SK-N-SH (cell line): ENCODE measurements at regions not wholly inside any gene's neighbourhood (a gene's known extent, or its start where the extent isn't known, plus 50 kb on each side); places are given as distances from the start of the nearest gene placed in this dataset.

Experiments used
- CTCF ChIA-PET: fragments of 300-600, 350-600 bp; formaldehyde crosslinking; extraction: SDS; loops from one replicate; lab custom pipeline; 2021; lab: Yijun Ruan, JAX
- POLR2A ChIA-PET: fragments of 350-600 bp; sonication (Branson Sonifier 250); formaldehyde crosslinking; extraction: SDS; loops from one replicate; lab custom pipeline; 2020; ENCODE audit warnings: antibody characterized with exemption, inconsistent platforms; lab: Yijun Ruan, JAX
- DNase-seq: peaks from one replicate; pipeline ENCODE4 v3.0.0; 2012
- H2AFZ ChIP-seq: fragments of 200-600 bp; sonication (generic); 2 replicates; pipeline ENCODE4 v1.8.1; 2016; ENCODE audit warnings: antibody characterized with exemption, mild to moderate bottlenecking, low read depth
- H3F3A ChIP-seq: fragments of 200-600 bp; sonication (generic); replicated peaks from 2 replicates; pipeline ENCODE3; 2016; ENCODE audit warnings: antibody characterized with exemption, mild to moderate bottlenecking; ENCODE audit not compliant: insufficient read depth
- H3K27ac ChIP-seq, 2 experiments: fragments of 200-500 bp in 1 of 2; fragments of 200-600 bp in 1 of 2; sonication (Bioruptor generic) in 1 of 2; sonication (generic), shearing (Covaris generic) in 1 of 2; 2 replicates each; pipeline versions ENCODE4 v1.5.1 to v1.6.1; 2014 to 2016; ENCODE audit warnings: low read depth in 2 of 2, inconsistent platforms in 1 of 2, low read length in 1 of 2, mild to moderate bottlenecking in 1 of 2, mixed read lengths in 1 of 2
- H3K27me3 ChIP-seq: fragments of 200-600 bp; sonication (generic), shearing (Covaris generic); 2 replicates; pipeline ENCODE4 v1.6.1; 2016; ENCODE audit warnings: mixed run types; ENCODE audit not compliant: insufficient read depth
- H3K36me3 ChIP-seq, 2 experiments: fragments of 200-500 bp in 1 of 2; fragments of 200-600 bp in 1 of 2; sonication (Bioruptor generic) in 1 of 2; sonication (generic) in 1 of 2; replicated peaks in 1 of 2; 2 replicates each; pipeline versions ENCODE3 to v1.5.1; 2014 to 2016; ENCODE audit warnings: low read length in 1 of 2, mild to moderate bottlenecking in 1 of 2; ENCODE audit not compliant: insufficient read depth in 2 of 2, control insufficient read depth in 1 of 2
- H3K4me1 ChIP-seq, 2 experiments: fragments of 200-500 bp in 1 of 2; fragments of 200-600 bp in 1 of 2; sonication (Bioruptor generic) in 1 of 2; sonication (generic), shearing (Covaris generic) in 1 of 2; 2 replicates each; pipeline versions ENCODE4 v1.5.1 to v1.6.1; 2014 to 2016; ENCODE audit warnings: low read depth in 1 of 2, low read length in 1 of 2, mixed run types in 1 of 2; ENCODE audit not compliant: insufficient read depth in 2 of 2, control insufficient read depth in 1 of 2
- H3K4me2 ChIP-seq: fragments of 200-600 bp; sonication (generic), shearing (Covaris generic); 2 replicates; pipeline ENCODE4 v1.6.1; 2017; ENCODE audit warnings: mixed run types
- H3K4me3 ChIP-seq, 2 experiments: fragments of 200-500 bp in 1 of 2; fragments of 200-600 bp in 1 of 2; sonication (Bioruptor generic) in 1 of 2; sonication (generic), shearing (Covaris generic) in 1 of 2; 2 replicates each; pipeline versions ENCODE4 v1.5.1 to v1.8.1; 2014 to 2016; ENCODE audit warnings: low read depth in 2 of 2, inconsistent platforms in 1 of 2, low read length in 1 of 2, mild to moderate bottlenecking in 1 of 2, mixed read lengths in 1 of 2, moderate library complexity in 1 of 2
- H3K79me2 ChIP-seq: fragments of 200-600 bp; sonication (generic); 2 replicates; pipeline ENCODE4 v1.8.1; 2017; ENCODE audit warnings: mild to moderate bottlenecking; ENCODE audit not compliant: insufficient read depth
- H3K9ac ChIP-seq: fragments of 200-600 bp; sonication (generic); 2 replicates; pipeline ENCODE4 v1.6.1; 2017; ENCODE audit warnings: mixed run types
- H3K9me2 ChIP-seq: fragments of 200-600 bp; sonication (generic); 2 replicates; pipeline ENCODE4 v1.6.1; 2017; ENCODE audit warnings: mixed run types
- H3K9me3 ChIP-seq: fragments of 200-600 bp; sonication (generic); 2 replicates; pipeline ENCODE4 v1.6.1; 2017; ENCODE audit warnings: mixed run types, mild to moderate bottlenecking, moderate library complexity
- H4K20me1 ChIP-seq: fragments of 200-600 bp; sonication (generic); 2 replicates; pipeline ENCODE4 v1.6.1; 2017; ENCODE audit warnings: mild to moderate bottlenecking, mixed run types; ENCODE audit not compliant: insufficient read depth
- ELF1 ChIP-seq: IDR thresholded peaks from 2 replicates; pipeline ENCODE4 v1.4.0; 2012
- EP300 ChIP-seq, 2 experiments: IDR thresholded peaks; 2 replicates each; pipeline versions ENCODE4 v1.4.0 to v1.6.1; 2012; ENCODE audit warnings: borderline replicate concordance in 1 of 2, low read depth in 1 of 2, low read length in 1 of 2
- FOSL2 ChIP-seq: IDR thresholded peaks from 2 replicates; pipeline ENCODE4 v1.4.0; 2012; ENCODE audit warnings: low read depth, mild to moderate bottlenecking, moderate library complexity, borderline replicate concordance
- GABPA ChIP-seq: IDR thresholded peaks from 2 replicates; pipeline ENCODE4 v1.4.0; 2012; ENCODE audit warnings: low read depth, mild to moderate bottlenecking
- MXI1 ChIP-seq: IDR thresholded peaks from 2 replicates; pipeline ENCODE4 v1.6.1; 2012; ENCODE audit warnings: mild to moderate bottlenecking, low read depth, low read length, improper control_type of control experiment
- NRF1 ChIP-seq: IDR thresholded peaks from 2 replicates; pipeline ENCODE4 v1.6.1; 2012; ENCODE audit warnings: low read depth, mild to moderate bottlenecking, low read length
- RAD21 ChIP-seq: IDR thresholded peaks from 2 replicates; pipeline ENCODE4 v1.6.1; 2012; ENCODE audit warnings: mild to moderate bottlenecking, low read length
- SIN3A ChIP-seq: IDR thresholded peaks from 2 replicates; pipeline ENCODE4 v1.6.1; 2012; ENCODE audit warnings: low read depth, mild to moderate bottlenecking, low read length, moderate library complexity, borderline replicate concordance
- SMC3 ChIP-seq: IDR thresholded peaks from 2 replicates; pipeline ENCODE4 v1.6.1; 2012; ENCODE audit warnings: low read depth, low read length, improper control_type of control experiment
- TCF12 ChIP-seq: IDR thresholded peaks from 2 replicates; pipeline ENCODE4 v1.4.0; 2012
- TEAD4 ChIP-seq: IDR thresholded peaks from 2 replicates; pipeline ENCODE4 v1.4.0; 2012; ENCODE audit warnings: mild to moderate bottlenecking, borderline replicate concordance; ENCODE audit not compliant: insufficient read depth
- WGBS: methylation state at CpG from one replicate; pipeline ENCODE4 v1.1.6; 2017; ENCODE audit warnings: low lambda C conversion rate; 5-methylcytosine and 5-hydroxymethylcytosine counted together
- TF ChIP-seq, protein P1 (sequence below): fragments of 200-600 bp; sonication (generic); IDR thresholded peaks from 2 replicates; pipeline ENCODE4 v1.6.1; 2017; ENCODE audit warnings: antibody characterized with exemption, mild to moderate bottlenecking, moderate library complexity
- TF ChIP-seq, protein P2 (sequence below): IDR thresholded peaks from 2 replicates; pipeline ENCODE4; 2012

DNA sequence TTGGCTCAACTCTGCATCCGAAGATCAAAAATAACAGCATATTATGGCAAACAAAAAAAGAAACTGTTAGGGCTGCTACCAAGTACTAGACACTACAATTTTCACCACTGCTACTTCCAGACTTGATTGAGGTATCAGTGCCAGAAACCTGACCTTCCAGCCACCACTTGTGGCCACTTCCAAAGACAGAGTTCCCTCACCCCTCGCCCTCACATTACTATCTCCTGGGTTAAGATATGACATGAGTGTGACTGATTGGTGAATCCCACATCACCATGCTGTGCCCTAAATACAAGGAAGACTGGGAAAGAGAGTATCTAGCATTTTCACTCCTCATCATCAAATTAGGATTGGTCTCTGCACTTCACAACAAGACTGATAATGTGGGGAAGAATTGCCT is 296.1 kb upstream of the NT5C1B start:
- no peak overlapping the region for H2AFZ ChIP-seq
- no peaks in the 10 kb centered on the region for H3K36me3 ChIP-seq
- no peak overlapping the region for H3K4me3 ChIP-seq
- TF ChIP-seq TEAD4 (no peak), ELF1 (no peak), FOSL2 (no peak), SMC3 (no peak), GABPA (no peak)
- TF ChIP-seq, all 33 proteins: peak for 0
- Histone ChIP-seq H3K4me1 (peaks cover 0 to 8% of the 10 kb centered on the region in 2 experiments; a peak in 1 of 4 replicates), H3F3A (no peaks in the 10 kb centered on the region), H3K4me2 (no peak overlapping the region), H3K27me3 (no peaks in the 10 kb centered on the region), H3K9me2 (no peaks in the 10 kb centered on the region), H3K9ac (no peak overlapping the region), H3K27ac (no peak overlapping the region), H4K20me1 (no peaks in the 10 kb centered on the region), H3K79me2 (no peaks in the 10 kb centered on the region), H3K9me3 (no peaks in the 10 kb centered on the region)
- WGBS, result 93% methylated on average over 2 of the region's 2 CpGs
- no peak for DNase-seq
- ChIA-PET POLR2A (no interaction called here), CTCF (no interaction called here)

DNA sequence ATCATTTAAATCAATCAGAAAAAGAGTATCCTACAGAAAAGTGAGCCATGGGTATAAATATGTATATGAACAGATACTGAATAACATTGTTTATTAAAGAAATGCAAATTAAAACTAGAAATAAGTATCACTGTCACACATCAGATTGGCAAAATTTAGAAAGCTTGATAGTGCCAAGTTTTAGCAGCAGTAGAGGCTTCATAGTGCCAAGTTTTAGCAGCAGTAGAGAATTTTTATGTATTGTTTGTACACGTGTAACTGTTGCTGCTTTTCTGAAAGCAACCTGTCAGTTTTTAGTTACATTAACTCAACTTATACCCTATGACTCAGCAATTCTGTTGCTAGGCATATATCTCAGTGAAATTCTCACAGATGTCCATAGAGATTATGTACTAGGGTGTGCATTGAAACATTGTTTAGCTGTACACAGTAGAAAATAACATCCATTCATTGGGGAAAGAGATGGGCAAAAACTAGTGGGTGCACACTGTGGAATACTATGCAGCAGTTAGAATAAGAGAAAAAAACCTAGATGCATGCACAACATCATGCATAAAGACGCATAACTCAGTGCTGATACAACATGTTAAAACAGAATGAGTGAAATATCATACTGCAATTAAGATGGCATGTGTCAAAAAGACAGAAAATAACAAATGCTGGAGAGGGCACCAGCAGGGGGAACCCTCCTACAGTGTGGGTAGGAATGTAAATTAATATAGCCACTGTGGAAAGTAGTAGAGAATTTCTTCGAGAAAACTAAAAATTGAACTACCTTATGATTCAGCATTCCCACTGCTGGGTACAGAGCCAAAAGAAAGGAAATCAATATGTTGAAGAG is 294.5 kb upstream of the NT5C1B start:
- H3K9ac ChIP-seq, result no peak overlapping the region
- H3K4me3 ChIP-seq, result no peak overlapping the region
- no peak overlapping the region for H3K4me2 ChIP-seq
- no peak for DNase-seq
- no peaks in the 10 kb centered on the region for H3K79me2 ChIP-seq
- H3K27ac ChIP-seq, result no peak overlapping the region
- TF ChIP-seq SMC3 (peak; percentile 33), FOSL2 (0 out of 2 replicates have a peak, but pooled peaks have one; percentile 12), EP300 (IDR thresholded peaks at IDR 0.05; ENCODE audit: borderline replicate concordance in 1 of 2, low read depth in 1 of 2, low read length in 1 of 2) (no peak), SIN3A (no peak), RAD21 (peak; percentile 41), TCF12 (peak; percentile 19; the same call in 1 of the 2 replicates), MXI1 (no peak), NRF1 (no peak)
- TF ChIP-seq, protein P1, sequence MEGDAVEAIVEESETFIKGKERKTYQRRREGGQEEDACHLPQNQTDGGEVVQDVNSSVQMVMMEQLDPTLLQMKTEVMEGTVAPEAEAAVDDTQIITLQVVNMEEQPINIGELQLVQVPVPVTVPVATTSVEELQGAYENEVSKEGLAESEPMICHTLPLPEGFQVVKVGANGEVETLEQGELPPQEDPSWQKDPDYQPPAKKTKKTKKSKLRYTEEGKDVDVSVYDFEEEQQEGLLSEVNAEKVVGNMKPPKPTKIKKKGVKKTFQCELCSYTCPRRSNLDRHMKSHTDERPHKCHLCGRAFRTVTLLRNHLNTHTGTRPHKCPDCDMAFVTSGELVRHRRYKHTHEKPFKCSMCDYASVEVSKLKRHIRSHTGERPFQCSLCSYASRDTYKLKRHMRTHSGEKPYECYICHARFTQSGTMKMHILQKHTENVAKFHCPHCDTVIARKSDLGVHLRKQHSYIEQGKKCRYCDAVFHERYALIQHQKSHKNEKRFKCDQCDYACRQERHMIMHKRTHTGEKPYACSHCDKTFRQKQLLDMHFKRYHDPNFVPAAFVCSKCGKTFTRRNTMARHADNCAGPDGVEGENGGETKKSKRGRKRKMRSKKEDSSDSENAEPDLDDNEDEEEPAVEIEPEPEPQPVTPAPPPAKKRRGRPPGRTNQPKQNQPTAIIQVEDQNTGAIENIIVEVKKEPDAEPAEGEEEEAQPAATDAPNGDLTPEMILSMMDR, result peak; percentile 58
- TF ChIP-seq, protein P2, sequence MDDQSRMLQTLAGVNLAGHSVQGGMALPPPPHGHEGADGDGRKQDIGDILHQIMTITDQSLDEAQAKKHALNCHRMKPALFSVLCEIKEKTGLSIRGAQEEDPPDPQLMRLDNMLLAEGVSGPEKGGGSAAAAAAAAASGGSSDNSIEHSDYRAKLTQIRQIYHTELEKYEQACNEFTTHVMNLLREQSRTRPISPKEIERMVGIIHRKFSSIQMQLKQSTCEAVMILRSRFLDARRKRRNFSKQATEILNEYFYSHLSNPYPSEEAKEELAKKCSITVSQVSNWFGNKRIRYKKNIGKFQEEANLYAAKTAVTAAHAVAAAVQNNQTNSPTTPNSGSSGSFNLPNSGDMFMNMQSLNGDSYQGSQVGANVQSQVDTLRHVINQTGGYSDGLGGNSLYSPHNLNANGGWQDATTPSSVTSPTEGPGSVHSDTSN, result 0 out of 2 replicates have a peak, but pooled peaks have one; percentile 2
- TF ChIP-seq, all 33 proteins: peak for 6
- WGBS, result 63% methylated on average over 3 of the region's 3 CpGs
- no peaks in the 10 kb centered on the region for H3K36me3 ChIP-seq
- no peaks in the 10 kb centered on the region for H3K27me3 ChIP-seq
- H2AFZ ChIP-seq, result no peak overlapping the region
- ChIA-PET CTCF (no interaction called here), POLR2A (no interaction called here)
- H3K9me3 ChIP-seq, result no peaks in the 10 kb centered on the region
- no peaks in the 10 kb centered on the region for H4K20me1 ChIP-seq
- H3F3A ChIP-seq, result no peaks in the 10 kb centered on the region
- no peaks in the 10 kb centered on the region for H3K9me2 ChIP-seq
- no peaks in the 10 kb centered on the region; a peak in 1 of 4 replicates for H3K4me1 ChIP-seq
